Astrocyte (in vitro differentiated cells and primary cell): ENCODE measurements at regions not wholly inside any gene's neighbourhood (a gene's known extent, or its start where the extent isn't known, plus 50 kb on each side); places are given as distances from the start of the nearest gene placed in this dataset.

ENCODE experiments used
- DNase-seq: peaks from one replicate; pipeline ENCODE4 v3.0.0-alpha.2; 2010; ENCODE audit warnings: low read depth
- FAIRE-seq: peaks from 2 replicates; lab custom pipeline; 2011; peaks lifted over from hg19 to GRCh38; lab: Jason Lieb, UNC
- H2AFZ ChIP-seq: 2 replicates; pipeline ENCODE4 v1.6.0; 2012; ENCODE audit warnings: low read depth, low read length, inconsistent platforms
- H3K27ac ChIP-seq: 2 replicates; pipeline ENCODE4 v1.5.1; 2011; ENCODE audit warnings: low read depth, low read length, inconsistent platforms
- H3K27me3 ChIP-seq: 2 replicates; pipeline ENCODE4 v1.6.0; 2011; ENCODE audit warnings: low read length, inconsistent platforms; ENCODE audit not compliant: insufficient read depth
- H3K36me3 ChIP-seq: 2 replicates; pipeline ENCODE4 v1.5.1; 2011; ENCODE audit warnings: low read length, inconsistent platforms; ENCODE audit not compliant: insufficient read depth
- H3K4me1 ChIP-seq: 2 replicates; pipeline ENCODE4 v1.5.1; 2011; ENCODE audit warnings: low read length, inconsistent platforms; ENCODE audit not compliant: insufficient read depth
- H3K4me2 ChIP-seq: 2 replicates; pipeline ENCODE4 v1.6.0; 2012; ENCODE audit warnings: low read length, inconsistent platforms
- H3K4me3 ChIP-seq: 2 replicates; pipeline ENCODE4 v1.5.1; 2011; ENCODE audit warnings: low read depth, mild to moderate bottlenecking, low read length, inconsistent platforms; ENCODE audit not compliant: insufficient read depth
- H3K79me2 ChIP-seq: 2 replicates; pipeline ENCODE4 v1.6.0; 2012; ENCODE audit warnings: mild to moderate bottlenecking, low read length, inconsistent platforms; ENCODE audit not compliant: insufficient read depth
- H3K9ac ChIP-seq: 2 replicates; pipeline ENCODE4 v1.6.0; 2012; ENCODE audit warnings: mild to moderate bottlenecking, low read length, inconsistent platforms
- H3K9me3 ChIP-seq: 2 replicates; pipeline ENCODE4 v1.5.1; 2012; ENCODE audit warnings: low read depth, mild to moderate bottlenecking, low read length, inconsistent platforms; ENCODE audit not compliant: insufficient read depth
- H4K20me1 ChIP-seq: 2 replicates; pipeline ENCODE4 v1.6.0; 2012; ENCODE audit warnings: low read length, inconsistent platforms; ENCODE audit not compliant: insufficient read depth
- H3K27ac Mint-ChIP-seq: one replicate; pipeline ENCODE4 v1.8.0; 2021; ENCODE audit warnings: mild to moderate bottlenecking, mixed read lengths; ENCODE audit not compliant: unreplicated experiment
- H3K27me3 Mint-ChIP-seq: one replicate; pipeline ENCODE4 v1.8.0; 2021; ENCODE audit warnings: low read depth, mixed read lengths; ENCODE audit not compliant: unreplicated experiment
- H3K36me3 Mint-ChIP-seq: one replicate; pipeline ENCODE4 v1.8.0; 2021; ENCODE audit warnings: low read depth, mixed read lengths; ENCODE audit not compliant: unreplicated experiment
- H3K4me1 Mint-ChIP-seq: one replicate; pipeline ENCODE4 v1.8.0; 2021; ENCODE audit warnings: low read depth, mixed read lengths; ENCODE audit not compliant: unreplicated experiment
- H3K4me3 Mint-ChIP-seq: one replicate; pipeline ENCODE4 v1.8.0; 2021; ENCODE audit warnings: mild to moderate bottlenecking, moderate library complexity, mixed read lengths; ENCODE audit not compliant: unreplicated experiment
- H3K9me3 Mint-ChIP-seq: one replicate; pipeline ENCODE4 v1.8.0; 2021; ENCODE audit warnings: mild to moderate bottlenecking, mixed read lengths; ENCODE audit not compliant: unreplicated experiment
- EZH2 ChIP-seq: IDR thresholded peaks from 2 replicates; pipeline ENCODE4 v1.6.1; 2012; ENCODE audit warnings: mild to moderate bottlenecking, low read length, inconsistent platforms; ENCODE audit not compliant: insufficient read depth
- TF ChIP-seq, protein P1 (sequence below): IDR thresholded peaks from 2 replicates; pipeline ENCODE4 v1.5.1; 2011; ENCODE audit warnings: low read depth, mild to moderate bottlenecking, inconsistent platforms, low read length, moderate library complexity; ENCODE audit not compliant: insufficient read depth

DNA sequence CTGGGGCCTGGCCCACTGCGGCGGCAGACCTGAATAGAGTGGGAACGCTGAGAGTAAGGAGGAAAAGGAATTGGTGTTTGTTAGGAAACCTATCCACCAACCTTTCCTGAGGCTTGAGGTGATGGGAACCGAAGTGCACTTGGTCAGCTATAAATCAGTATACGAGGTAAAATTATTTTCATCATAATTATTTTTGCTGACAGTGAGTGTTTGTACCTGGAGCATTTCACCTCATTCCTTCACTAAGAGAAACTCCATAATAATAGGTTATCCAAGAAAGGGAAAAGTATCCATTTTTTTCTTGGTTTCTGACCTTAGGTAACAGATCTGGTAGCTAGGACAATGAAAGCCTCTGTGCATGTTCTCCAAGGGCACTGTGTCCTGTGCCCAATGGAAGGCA lies 138.6 kb upstream of the RGPD4 start:
- H2AFZ ChIP-seq: no peak overlapping the region
- no peaks in the 10 kb centered on the region for H3K79me2 ChIP-seq
- H3K36me3 ChIP-seq: no peaks in the 10 kb centered on the region
- no peak overlapping the region for H3K4me2 ChIP-seq
- H3K4me1 ChIP-seq: no peaks in the 10 kb centered on the region
- H3K27ac ChIP-seq: no peak overlapping the region
- Mint-ChIP-seq H3K4me1 (peaks cover 4% of the 10 kb centered on the region), H3K4me3 (no peak overlapping the region), H3K27me3 (peaks cover 8% of the 10 kb centered on the region), H3K27ac (no peak overlapping the region), H3K9me3 (no peaks in the 10 kb centered on the region), H3K36me3 (no peaks in the 10 kb centered on the region)
- FAIRE-seq (no peak), DNase-seq (no peak)
- no peaks in the 10 kb centered on the region for H3K9me3 ChIP-seq
- H4K20me1 ChIP-seq: no peaks in the 10 kb centered on the region
- TF ChIP-seq, protein P1, sequence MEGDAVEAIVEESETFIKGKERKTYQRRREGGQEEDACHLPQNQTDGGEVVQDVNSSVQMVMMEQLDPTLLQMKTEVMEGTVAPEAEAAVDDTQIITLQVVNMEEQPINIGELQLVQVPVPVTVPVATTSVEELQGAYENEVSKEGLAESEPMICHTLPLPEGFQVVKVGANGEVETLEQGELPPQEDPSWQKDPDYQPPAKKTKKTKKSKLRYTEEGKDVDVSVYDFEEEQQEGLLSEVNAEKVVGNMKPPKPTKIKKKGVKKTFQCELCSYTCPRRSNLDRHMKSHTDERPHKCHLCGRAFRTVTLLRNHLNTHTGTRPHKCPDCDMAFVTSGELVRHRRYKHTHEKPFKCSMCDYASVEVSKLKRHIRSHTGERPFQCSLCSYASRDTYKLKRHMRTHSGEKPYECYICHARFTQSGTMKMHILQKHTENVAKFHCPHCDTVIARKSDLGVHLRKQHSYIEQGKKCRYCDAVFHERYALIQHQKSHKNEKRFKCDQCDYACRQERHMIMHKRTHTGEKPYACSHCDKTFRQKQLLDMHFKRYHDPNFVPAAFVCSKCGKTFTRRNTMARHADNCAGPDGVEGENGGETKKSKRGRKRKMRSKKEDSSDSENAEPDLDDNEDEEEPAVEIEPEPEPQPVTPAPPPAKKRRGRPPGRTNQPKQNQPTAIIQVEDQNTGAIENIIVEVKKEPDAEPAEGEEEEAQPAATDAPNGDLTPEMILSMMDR: no peak
- no peak for TF ChIP-seq EZH2
- no peak overlapping the region for H3K9ac ChIP-seq
- no peak overlapping the region for H3K4me3 ChIP-seq
- no peaks in the 10 kb centered on the region for H3K27me3 ChIP-seq

- no peak for DNase-seq
- no peaks in the 10 kb centered on the region for H3K4me1 Mint-ChIP-seq
- Histone ChIP-seq H3K4me2 (no peak overlapping the region), H3K9me3 (no peaks in the 10 kb centered on the region), H3K27me3 (no peaks in the 10 kb centered on the region), H3K9ac (no peak overlapping the region), H3K4me1 (no peaks in the 10 kb centered on the region), H3K27ac (no peak overlapping the region), H3K79me2 (no peaks in the 10 kb centered on the region), H3K36me3 (no peaks in the 10 kb centered on the region), H4K20me1 (no peaks in the 10 kb centered on the region), H2AFZ (no peak overlapping the region), H3K4me3 (no peak overlapping the region)
- no peak overlapping the region for H3K27ac Mint-ChIP-seq
- H3K9me3 Mint-ChIP-seq: peaks cover 4% of the 10 kb centered on the region
- no peaks in the 10 kb centered on the region for H3K36me3 Mint-ChIP-seq
- TF ChIP-seq, protein P1: no peak
- TF ChIP-seq EZH2: no peak
- no peaks in the 10 kb centered on the region for H3K27me3 Mint-ChIP-seq
- H3K4me3 Mint-ChIP-seq: no peak overlapping the region
- FAIRE-seq: no peak
Observed at GRCh38 chr2:107693604-107694003, 133.1 kb upstream of the RGPD4 start.

- Histone ChIP-seq H3K27ac (no peak overlapping the region), H3K36me3 (no peaks in the 10 kb centered on the region), H3K4me2 (no peak overlapping the region), H3K9me3 (no peaks in the 10 kb centered on the region), H4K20me1 (no peaks in the 10 kb centered on the region), H3K79me2 (no peaks in the 10 kb centered on the region), H3K4me3 (no peak overlapping the region), H3K9ac (no peak overlapping the region), H3K27me3 (no peaks in the 10 kb centered on the region), H3K4me1 (no peaks in the 10 kb centered on the region), H2AFZ (no peak overlapping the region)
- FAIRE-seq: no peak
- H3K27me3 Mint-ChIP-seq: no peaks in the 10 kb centered on the region
- DNase-seq: no peak
- no peak overlapping the region for H3K4me3 Mint-ChIP-seq
- H3K4me1 Mint-ChIP-seq: no peaks in the 10 kb centered on the region
- H3K27ac Mint-ChIP-seq: no peak overlapping the region
- TF ChIP-seq, protein P1: no peak
- TF ChIP-seq EZH2: no peak
- peaks cover 4% of the 10 kb centered on the region for H3K9me3 Mint-ChIP-seq
- H3K36me3 Mint-ChIP-seq: no peaks in the 10 kb centered on the region
Observed at GRCh38 chr2:107694667-107695066, 132.0 kb upstream of the RGPD4 start.
